Common myeloid progenitor, CD34-positive (primary cell): ENCODE measurements at regions not wholly inside any gene's neighbourhood (a gene's known extent, or its start where the extent isn't known, plus 50 kb on each side); places are given as distances from the start of the nearest gene placed in this dataset.

Experiments
- CTCF ChIA-PET: fragments of 350-600 bp; sonication (Branson Sonifier 250); formaldehyde crosslinking; loops from one replicate; lab custom pipeline; 2021; ENCODE audit warnings: antibody characterized with exemption; lab: Charles Lee
- POLR2A ChIA-PET: fragments of 350-600 bp; sonication (Branson Sonifier 250); formaldehyde crosslinking; loops from one replicate; lab custom pipeline; 2021; ENCODE audit warnings: antibody characterized with exemption; lab: Charles Lee
- DNase-seq, 3 donors: peaks; one replicate each; pipeline versions ENCODE4 v3.0.0 to v3.0.0-alpha.2; 2013
- H3K27ac ChIP-seq, 2 experiments: 1 replicate in 1 of 2; 2 replicates in 1 of 2; pipeline ENCODE4 v1.7.0; 2013; ENCODE audit warnings: inconsistent platforms in 2 of 2, low read length in 2 of 2, mild to moderate bottlenecking in 2 of 2, low read depth in 1 of 2, moderate library complexity in 1 of 2; ENCODE audit not compliant: severe bottlenecking in 2 of 2, insufficient read depth in 1 of 2, poor library complexity in 1 of 2
- H3K27me3 ChIP-seq, 5 experiments: replicated peaks in 2 of 5; 1 replicate in 3 of 5; 2 replicates in 2 of 5; pipeline versions ENCODE4 v1.6.1 to v1.7.0; 2013; ENCODE audit warnings: low read length in 4 of 5, mild to moderate bottlenecking in 2 of 5, moderate library complexity in 2 of 5, inconsistent platforms in 1 of 5; ENCODE audit not compliant: insufficient read depth in 5 of 5, control insufficient read depth in 4 of 5
- H3K36me3 ChIP-seq, 4 experiments: 1 replicate in 2 of 4; 2 replicates in 2 of 4; pipeline versions ENCODE4 v1.6.1 to v1.7.0; 2013; ENCODE audit warnings: low read length in 3 of 4, control low read depth in 1 of 4, mild to moderate bottlenecking in 1 of 4; ENCODE audit not compliant: control insufficient read depth in 4 of 4, insufficient read depth in 4 of 4
- H3K4me1 ChIP-seq, 4 experiments: 1 replicate in 3 of 4; 2 replicates in 1 of 4; pipeline versions ENCODE4 v1.6.1 to v1.7.1; 2013; ENCODE audit warnings: low read length in 3 of 4, mild to moderate bottlenecking in 3 of 4, control low read depth in 1 of 4, inconsistent platforms in 1 of 4, moderate library complexity in 1 of 4; ENCODE audit not compliant: control insufficient read depth in 4 of 4, insufficient read depth in 4 of 4; ENCODE audit errors: control extremely low read depth in 1 of 4
- H3K4me3 ChIP-seq, 7 experiments: 1 replicate in 4 of 7; 2 replicates in 3 of 7; pipeline versions ENCODE4 v1.5.1 to v1.7.0; 2013; ENCODE audit warnings: mild to moderate bottlenecking in 7 of 7, low read length in 6 of 7, moderate library complexity in 6 of 7, inconsistent platforms in 2 of 7, low read depth in 2 of 7, control low read depth in 1 of 7; ENCODE audit not compliant: insufficient read depth in 4 of 7, control insufficient read depth in 1 of 7; ENCODE audit errors: extremely low read depth in 1 of 7
- H3K9me3 ChIP-seq, 5 experiments: 1 replicate in 4 of 5; 2 replicates in 1 of 5; pipeline versions ENCODE4 v1.6.1 to v1.7.1; 2013; ENCODE audit warnings: low read length in 4 of 5, mild to moderate bottlenecking in 2 of 5, inconsistent platforms in 1 of 5, low read depth in 1 of 5, moderate library complexity in 1 of 5; ENCODE audit not compliant: control insufficient read depth in 4 of 5, insufficient read depth in 2 of 5; ENCODE audit errors: control extremely low read depth in 1 of 5
- WGBS: methylation state at CpG from one replicate; pipeline ENCODE4 v1.1.5; 2013; ENCODE audit not compliant: insufficient coverage; 5-methylcytosine and 5-hydroxymethylcytosine counted together

DNA sequence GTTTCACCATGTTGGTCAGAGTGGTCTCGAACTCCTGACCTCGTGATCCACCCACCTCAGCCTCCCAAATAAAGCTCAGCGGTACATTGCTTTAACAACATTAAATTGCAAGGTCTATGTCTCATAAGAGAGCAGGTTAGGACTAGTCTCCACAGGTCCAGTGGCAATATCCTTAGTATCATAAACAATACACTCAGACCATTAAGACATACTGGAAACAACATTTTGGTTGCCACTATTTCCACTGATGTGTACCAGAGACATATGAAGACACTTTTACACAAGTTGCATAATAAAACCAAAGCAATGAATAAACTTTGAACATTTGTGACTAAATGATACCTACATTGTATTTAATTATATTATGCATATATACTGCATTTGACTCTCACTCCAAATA lies 1130.0 kb downstream of the TSN start:
- H3K27me3 ChIP-seq = peaks cover 0 to 30% (median 9%) of the 10 kb centered on the region in 5 experiments
- H3K36me3 ChIP-seq = no peaks in the 10 kb centered on the region
- H3K9me3 ChIP-seq = peaks cover 0 to 2% (median 0%) of the 10 kb centered on the region in 5 experiments
- H3K4me1 ChIP-seq = no peaks in the 10 kb centered on the region
- 100% methylated on average over 3 of the region's 3 CpGs for WGBS
- POLR2A ChIA-PET = no interaction called here
- no peak overlapping the region for H3K4me3 ChIP-seq
- CTCF ChIA-PET = no interaction called here
- no peak overlapping the region for H3K27ac ChIP-seq
- DNase-seq = no peak

DNA sequence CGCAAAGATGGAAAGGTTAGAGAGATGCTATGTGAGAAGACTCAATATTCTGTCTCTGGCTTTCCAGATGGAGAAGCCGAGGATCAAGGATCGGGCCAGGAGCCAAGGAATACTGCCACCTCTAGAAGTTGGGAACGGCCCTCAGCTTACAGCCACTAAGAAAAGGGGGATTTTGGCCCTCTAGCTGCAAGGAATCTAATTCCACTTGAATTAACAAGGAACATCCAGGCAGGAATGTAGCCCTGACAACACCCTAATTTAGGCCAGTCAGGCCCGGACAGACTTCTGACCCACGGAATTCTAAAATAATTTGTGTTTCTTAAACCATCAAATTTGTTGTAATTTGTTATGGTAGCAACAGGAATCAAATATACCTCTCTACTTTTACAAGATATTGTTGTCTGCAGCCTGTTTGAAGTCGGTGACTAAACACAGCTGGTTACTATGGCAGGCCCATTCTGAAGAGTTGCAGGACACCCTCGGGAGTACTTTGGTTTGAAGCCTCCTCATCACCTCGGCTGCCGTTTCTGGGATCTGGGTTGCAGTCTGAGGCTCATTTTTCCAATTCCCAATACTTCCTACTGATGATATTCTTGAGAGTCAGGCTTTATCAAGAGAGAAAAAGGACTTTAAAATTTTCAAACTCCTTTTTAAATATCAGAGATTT lies 1131.2 kb downstream of the TSN start:
- Histone ChIP-seq H3K36me3 (no peaks in the 10 kb centered on the region), H3K27me3 (peaks cover 0 to 30% (median 9%) of the 10 kb centered on the region in 5 experiments), H3K4me1 (no peaks in the 10 kb centered on the region), H3K9me3 (peaks cover 0 to 4% (median 4%) of the 10 kb centered on the region in 5 experiments), H3K4me3 (no peak overlapping the region), H3K27ac (no peak overlapping the region)
- 94% methylated on average over 2 of the region's 10 CpGs for WGBS
- POLR2A ChIA-PET = no interaction called here
- no peak for DNase-seq
- CTCF ChIA-PET = no interaction called here

GRCh38 chr2:122899614-122900013 lies 1125.5 kb upstream of the CNTNAP5 start:
- DNase-seq = no peak
- Histone ChIP-seq H3K27me3 (peaks cover 0 to 4% (median 0%) of the 10 kb centered on the region in 5 experiments), H3K4me3 (no peak overlapping the region), H3K27ac (no peak overlapping the region), H3K4me1 (no peaks in the 10 kb centered on the region), H3K9me3 (no peaks in the 10 kb centered on the region), H3K36me3 (no peaks in the 10 kb centered on the region)
- CTCF ChIA-PET = interaction anchor here (1.1 kb wide), 1 partner anchor 21 kb away, joined by 3 read pairs; no protein-coding TSS in a partner anchor
- POLR2A ChIA-PET = no interaction called here

DNA sequence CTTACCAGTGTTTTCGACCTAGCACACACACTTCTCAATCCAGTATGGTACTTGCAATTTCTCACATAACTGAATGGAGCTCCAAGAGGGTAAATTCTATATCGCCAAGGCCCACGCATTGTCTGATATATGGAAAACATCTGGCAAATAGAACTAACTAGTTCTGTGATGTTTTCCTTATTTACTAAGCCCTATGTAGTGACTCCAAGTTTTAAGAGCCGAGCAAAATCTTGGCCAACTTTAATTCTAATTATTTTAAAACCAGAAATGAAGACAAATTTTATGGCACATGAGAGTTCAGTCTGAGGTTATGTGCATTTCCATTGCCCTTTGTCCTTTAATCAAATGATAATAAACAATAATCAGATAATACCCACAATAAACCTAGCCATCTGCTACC lies 1119.7 kb upstream of the CNTNAP5 start:
- 100% methylated on average over 1 of the region's 4 CpGs for WGBS
- H3K36me3 ChIP-seq = no peaks in the 10 kb centered on the region
- no peak for DNase-seq
- no peak overlapping the region for H3K4me3 ChIP-seq
- no peaks in the 10 kb centered on the region for H3K27me3 ChIP-seq
- H3K9me3 ChIP-seq = no peaks in the 10 kb centered on the region
- ChIA-PET POLR2A (no interaction called here), CTCF (no interaction called here)
- H3K27ac ChIP-seq = no peak overlapping the region
- no peaks in the 10 kb centered on the region for H3K4me1 ChIP-seq

DNA sequence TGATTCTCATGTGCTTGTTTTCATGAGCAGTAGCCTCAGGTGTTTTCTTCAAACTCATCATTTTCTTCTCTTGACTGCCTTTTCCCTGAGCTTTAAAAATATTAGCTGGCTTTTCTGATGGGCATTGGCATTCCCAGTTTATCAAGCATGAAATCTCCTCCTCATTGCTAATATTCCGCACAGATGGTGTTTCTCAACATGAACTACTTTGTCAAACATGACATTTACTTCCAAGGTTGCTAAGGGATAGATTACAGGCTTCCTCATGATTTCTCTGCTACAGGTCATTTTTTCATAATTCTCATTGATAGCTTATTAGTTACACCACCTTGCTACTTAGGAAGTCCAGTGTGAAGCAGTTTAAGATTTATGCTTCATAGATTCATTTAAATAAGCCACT lies 1116.9 kb upstream of the CNTNAP5 start:
- no peak for DNase-seq
- Histone ChIP-seq H3K4me3 (no peak overlapping the region), H3K4me1 (no peaks in the 10 kb centered on the region), H3K27ac (no peak overlapping the region), H3K27me3 (no peaks in the 10 kb centered on the region), H3K36me3 (no peaks in the 10 kb centered on the region), H3K9me3 (no peaks in the 10 kb centered on the region)
- WGBS = 91% methylated on average over 1 of the region's 1 CpG
- ChIA-PET CTCF (no interaction called here), POLR2A (no interaction called here)

GRCh38 chr2:122927197-122927596 lies 1097.9 kb upstream of the CNTNAP5 start:
- H3K27me3 ChIP-seq = no peaks in the 10 kb centered on the region
- ChIA-PET CTCF (interaction anchor here (1.0 kb wide), 1 partner anchor 9 kb away, joined by 3 read pairs; no protein-coding TSS in a partner anchor), POLR2A (no interaction called here)
- DNase-seq = no peak
- no peak overlapping the region for H3K4me3 ChIP-seq
- no peaks in the 10 kb centered on the region for H3K4me1 ChIP-seq
- H3K27ac ChIP-seq = no peak overlapping the region
- WGBS = 93% methylated on average over 3 of the region's 3 CpGs
- H3K36me3 ChIP-seq = no peaks in the 10 kb centered on the region
- peaks cover 5 to 21% (median 8%) of the 10 kb centered on the region in 5 experiments for H3K9me3 ChIP-seq

DNA sequence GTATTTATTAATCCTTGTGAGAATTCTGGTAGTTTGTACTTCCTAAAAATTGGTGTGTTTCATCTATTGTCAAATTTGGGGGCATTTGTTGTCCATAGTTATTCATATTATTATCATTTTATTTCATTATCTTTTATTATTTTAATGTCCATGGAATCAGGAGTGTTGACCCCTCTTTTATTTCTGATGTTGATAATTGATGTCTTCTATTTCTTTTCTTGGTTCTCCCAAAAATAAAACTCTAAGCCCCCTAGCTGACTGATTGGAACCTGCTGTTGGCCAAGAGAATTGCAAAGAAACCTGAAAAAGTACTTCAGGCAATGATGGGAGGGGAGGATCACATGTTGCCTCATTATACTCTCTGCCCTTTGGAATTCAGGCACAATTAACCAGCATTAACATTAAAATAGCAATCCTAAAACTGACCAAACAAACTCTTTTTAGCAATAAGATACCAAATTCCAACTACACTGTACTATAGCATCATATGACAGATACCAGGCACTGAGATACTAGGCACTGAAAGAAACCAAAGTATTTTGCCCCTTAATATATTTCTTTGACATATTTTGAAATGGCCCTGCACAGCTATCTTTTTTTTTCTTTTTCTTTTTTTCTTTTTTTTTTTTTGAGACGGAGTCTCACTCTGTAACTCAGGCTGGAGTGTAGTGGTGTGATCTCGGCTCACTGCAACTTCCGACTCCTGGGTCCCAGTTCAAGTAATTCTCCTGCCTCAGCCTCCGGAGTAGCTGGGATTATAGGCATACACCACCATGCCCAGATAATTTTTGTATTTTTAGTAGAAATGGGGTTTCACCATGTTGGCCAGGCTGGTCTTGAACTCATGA lies 1097.2 kb upstream of the CNTNAP5 start:
- POLR2A ChIA-PET = interaction anchor here (0.6 kb wide), 1 partner anchor 215 kb away, joined by 3 read pairs; no protein-coding TSS in a partner anchor
- no peaks in the 10 kb centered on the region for H3K4me1 ChIP-seq
- no peaks in the 10 kb centered on the region for H3K27me3 ChIP-seq
- WGBS = no CpG with 5 or more reads among the region's 4 CpGs
- no peak overlapping the region for H3K4me3 ChIP-seq
- H3K36me3 ChIP-seq = no peaks in the 10 kb centered on the region
- DNase-seq = no peak
- CTCF ChIA-PET = interaction anchor here (1.0 kb wide), 1 partner anchor 9 kb away, joined by 3 read pairs; no protein-coding TSS in a partner anchor
- H3K27ac ChIP-seq = no peak overlapping the region
- H3K9me3 ChIP-seq = peaks cover 5 to 21% (median 8%) of the 10 kb centered on the region in 5 experiments
